SK-N-SH (cell line): ENCODE measurements at regions not wholly inside any gene's neighbourhood (a gene's known extent, or its start where the extent isn't known, plus 50 kb on each side); places are given as distances from the start of the nearest gene placed in this dataset.

Experiments
- CTCF ChIA-PET: fragments of 300-600, 350-600 bp; formaldehyde crosslinking; extraction: SDS; loops from one replicate; lab custom pipeline; 2021; lab: Yijun Ruan, JAX
- POLR2A ChIA-PET: fragments of 350-600 bp; sonication (Branson Sonifier 250); formaldehyde crosslinking; extraction: SDS; loops from one replicate; lab custom pipeline; 2020; ENCODE audit warnings: antibody characterized with exemption, inconsistent platforms; lab: Yijun Ruan, JAX
- DNase-seq: peaks from one replicate; pipeline ENCODE4 v3.0.0; 2012
- H2AFZ ChIP-seq: fragments of 200-600 bp; sonication (generic); 2 replicates; pipeline ENCODE4 v1.8.1; 2016; ENCODE audit warnings: antibody characterized with exemption, mild to moderate bottlenecking, low read depth
- H3F3A ChIP-seq: fragments of 200-600 bp; sonication (generic); replicated peaks from 2 replicates; pipeline ENCODE3; 2016; ENCODE audit warnings: antibody characterized with exemption, mild to moderate bottlenecking; ENCODE audit not compliant: insufficient read depth
- H3K27ac ChIP-seq, 2 experiments: fragments of 200-500 bp in 1 of 2; fragments of 200-600 bp in 1 of 2; sonication (Bioruptor generic) in 1 of 2; sonication (generic), shearing (Covaris generic) in 1 of 2; 2 replicates each; pipeline versions ENCODE4 v1.5.1 to v1.6.1; 2014 to 2016; ENCODE audit warnings: low read depth in 2 of 2, inconsistent platforms in 1 of 2, low read length in 1 of 2, mild to moderate bottlenecking in 1 of 2, mixed read lengths in 1 of 2
- H3K27me3 ChIP-seq: fragments of 200-600 bp; sonication (generic), shearing (Covaris generic); 2 replicates; pipeline ENCODE4 v1.6.1; 2016; ENCODE audit warnings: mixed run types; ENCODE audit not compliant: insufficient read depth
- H3K36me3 ChIP-seq, 2 experiments: fragments of 200-500 bp in 1 of 2; fragments of 200-600 bp in 1 of 2; sonication (Bioruptor generic) in 1 of 2; sonication (generic) in 1 of 2; replicated peaks in 1 of 2; 2 replicates each; pipeline versions ENCODE3 to v1.5.1; 2014 to 2016; ENCODE audit warnings: low read length in 1 of 2, mild to moderate bottlenecking in 1 of 2; ENCODE audit not compliant: insufficient read depth in 2 of 2, control insufficient read depth in 1 of 2
- H3K4me1 ChIP-seq, 2 experiments: fragments of 200-500 bp in 1 of 2; fragments of 200-600 bp in 1 of 2; sonication (Bioruptor generic) in 1 of 2; sonication (generic), shearing (Covaris generic) in 1 of 2; 2 replicates each; pipeline versions ENCODE4 v1.5.1 to v1.6.1; 2014 to 2016; ENCODE audit warnings: low read depth in 1 of 2, low read length in 1 of 2, mixed run types in 1 of 2; ENCODE audit not compliant: insufficient read depth in 2 of 2, control insufficient read depth in 1 of 2
- H3K4me2 ChIP-seq: fragments of 200-600 bp; sonication (generic), shearing (Covaris generic); 2 replicates; pipeline ENCODE4 v1.6.1; 2017; ENCODE audit warnings: mixed run types
- H3K4me3 ChIP-seq, 2 experiments: fragments of 200-500 bp in 1 of 2; fragments of 200-600 bp in 1 of 2; sonication (Bioruptor generic) in 1 of 2; sonication (generic), shearing (Covaris generic) in 1 of 2; 2 replicates each; pipeline versions ENCODE4 v1.5.1 to v1.8.1; 2014 to 2016; ENCODE audit warnings: low read depth in 2 of 2, inconsistent platforms in 1 of 2, low read length in 1 of 2, mild to moderate bottlenecking in 1 of 2, mixed read lengths in 1 of 2, moderate library complexity in 1 of 2
- H3K79me2 ChIP-seq: fragments of 200-600 bp; sonication (generic); 2 replicates; pipeline ENCODE4 v1.8.1; 2017; ENCODE audit warnings: mild to moderate bottlenecking; ENCODE audit not compliant: insufficient read depth
- H3K9ac ChIP-seq: fragments of 200-600 bp; sonication (generic); 2 replicates; pipeline ENCODE4 v1.6.1; 2017; ENCODE audit warnings: mixed run types
- H3K9me2 ChIP-seq: fragments of 200-600 bp; sonication (generic); 2 replicates; pipeline ENCODE4 v1.6.1; 2017; ENCODE audit warnings: mixed run types
- H3K9me3 ChIP-seq: fragments of 200-600 bp; sonication (generic); 2 replicates; pipeline ENCODE4 v1.6.1; 2017; ENCODE audit warnings: mixed run types, mild to moderate bottlenecking, moderate library complexity
- H4K20me1 ChIP-seq: fragments of 200-600 bp; sonication (generic); 2 replicates; pipeline ENCODE4 v1.6.1; 2017; ENCODE audit warnings: mild to moderate bottlenecking, mixed run types; ENCODE audit not compliant: insufficient read depth
- CHD2 ChIP-seq: fragments of 150-350 bp; IDR thresholded peaks from 2 replicates; pipeline ENCODE4 v1.6.1; 2018; ENCODE audit warnings: low read length; ENCODE audit not compliant: partially characterized antibody
- ELF1 ChIP-seq: IDR thresholded peaks from 2 replicates; pipeline ENCODE4 v1.4.0; 2012
- EP300 ChIP-seq, 2 experiments: IDR thresholded peaks; 2 replicates each; pipeline versions ENCODE4 v1.4.0 to v1.6.1; 2012; ENCODE audit warnings: borderline replicate concordance in 1 of 2, low read depth in 1 of 2, low read length in 1 of 2
- FOSL2 ChIP-seq: IDR thresholded peaks from 2 replicates; pipeline ENCODE4 v1.4.0; 2012; ENCODE audit warnings: low read depth, mild to moderate bottlenecking, moderate library complexity, borderline replicate concordance
- FOXJ3 ChIP-seq: sonication (generic); formaldehyde crosslinking; IDR thresholded peaks from 2 replicates; pipeline ENCODE4 v1.5.1; 2020; ENCODE audit warnings: mild to moderate bottlenecking, missing genetic modification reagents
- GATA2 ChIP-seq: sonication (generic); formaldehyde crosslinking; IDR thresholded peaks from 2 replicates; pipeline ENCODE4 v1.5.0; 2020; ENCODE audit warnings: mild to moderate bottlenecking, missing genetic modification reagents
- MEF2A ChIP-seq: IDR thresholded peaks from 2 replicates; pipeline ENCODE4 v1.4.0; 2012; ENCODE audit warnings: low read depth, borderline replicate concordance
- NFIC ChIP-seq: IDR thresholded peaks from 2 replicates; pipeline ENCODE4 v1.4.0; 2012; ENCODE audit warnings: borderline replicate concordance
- NRF1 ChIP-seq: IDR thresholded peaks from 2 replicates; pipeline ENCODE4 v1.6.1; 2012; ENCODE audit warnings: low read depth, mild to moderate bottlenecking, low read length
- POLR2AphosphoS5 ChIP-seq: IDR thresholded peaks from 2 replicates; pipeline ENCODE4 v1.6.1; 2012; ENCODE audit warnings: low read depth, low read length
- RAD21 ChIP-seq: IDR thresholded peaks from 2 replicates; pipeline ENCODE4 v1.6.1; 2012; ENCODE audit warnings: mild to moderate bottlenecking, low read length
- RCOR1 ChIP-seq: fragments of 150-350 bp; IDR thresholded peaks from 2 replicates; pipeline ENCODE4 v1.6.1; 2017; ENCODE audit warnings: antibody characterized with exemption, low read length
- RFX5 ChIP-seq: IDR thresholded peaks from 2 replicates; pipeline ENCODE4 v1.6.1; 2012; ENCODE audit warnings: mild to moderate bottlenecking, improper control_type of control experiment, low read length
- RXRA ChIP-seq: IDR thresholded peaks from 2 replicates; pipeline ENCODE4 v1.4.0; 2012; ENCODE audit warnings: low read depth, mild to moderate bottlenecking, borderline replicate concordance
- SIN3A ChIP-seq: IDR thresholded peaks from 2 replicates; pipeline ENCODE4 v1.6.1; 2012; ENCODE audit warnings: low read depth, mild to moderate bottlenecking, low read length, moderate library complexity, borderline replicate concordance
- SMC3 ChIP-seq: IDR thresholded peaks from 2 replicates; pipeline ENCODE4 v1.6.1; 2012; ENCODE audit warnings: low read depth, low read length, improper control_type of control experiment
- YY1 ChIP-seq: IDR thresholded peaks from 2 replicates; pipeline ENCODE4 v1.4.0; 2012; ENCODE audit warnings: low read depth, mild to moderate bottlenecking
- WGBS: methylation state at CpG from one replicate; pipeline ENCODE4 v1.1.6; 2017; ENCODE audit warnings: low lambda C conversion rate; 5-methylcytosine and 5-hydroxymethylcytosine counted together
- TF ChIP-seq, protein P1 (sequence below): IDR thresholded peaks from 2 replicates; pipeline ENCODE4 v1.4.0; 2012; ENCODE audit warnings: low read depth
- TF ChIP-seq, protein P2 (sequence below): IDR thresholded peaks from 2 replicates; pipeline ENCODE4 v1.4.0; 2012; ENCODE audit warnings: low read depth, borderline replicate concordance
- TF ChIP-seq, protein P3 (sequence below): fragments of 150-350 bp; IDR thresholded peaks from 2 replicates; pipeline ENCODE4 v1.6.1; 2016; ENCODE audit warnings: mild to moderate bottlenecking, low read depth, low read length
- TF ChIP-seq, protein P4 (sequence below): IDR thresholded peaks from 2 replicates; pipeline ENCODE4 v1.4.0; 2012; ENCODE audit warnings: low read depth, borderline replicate concordance
- TF ChIP-seq, protein P5 (sequence below): IDR thresholded peaks from 2 replicates; pipeline ENCODE4 v1.6.1; 2012; ENCODE audit warnings: mild to moderate bottlenecking, low read depth, low read length, moderate library complexity
- TF ChIP-seq, protein P6 (sequence below): fragments of 150-350 bp; IDR thresholded peaks from 2 replicates; pipeline ENCODE4 v1.6.1; 2017; ENCODE audit warnings: antibody characterized with exemption, low read length, low read depth, borderline replicate concordance

DNA sequence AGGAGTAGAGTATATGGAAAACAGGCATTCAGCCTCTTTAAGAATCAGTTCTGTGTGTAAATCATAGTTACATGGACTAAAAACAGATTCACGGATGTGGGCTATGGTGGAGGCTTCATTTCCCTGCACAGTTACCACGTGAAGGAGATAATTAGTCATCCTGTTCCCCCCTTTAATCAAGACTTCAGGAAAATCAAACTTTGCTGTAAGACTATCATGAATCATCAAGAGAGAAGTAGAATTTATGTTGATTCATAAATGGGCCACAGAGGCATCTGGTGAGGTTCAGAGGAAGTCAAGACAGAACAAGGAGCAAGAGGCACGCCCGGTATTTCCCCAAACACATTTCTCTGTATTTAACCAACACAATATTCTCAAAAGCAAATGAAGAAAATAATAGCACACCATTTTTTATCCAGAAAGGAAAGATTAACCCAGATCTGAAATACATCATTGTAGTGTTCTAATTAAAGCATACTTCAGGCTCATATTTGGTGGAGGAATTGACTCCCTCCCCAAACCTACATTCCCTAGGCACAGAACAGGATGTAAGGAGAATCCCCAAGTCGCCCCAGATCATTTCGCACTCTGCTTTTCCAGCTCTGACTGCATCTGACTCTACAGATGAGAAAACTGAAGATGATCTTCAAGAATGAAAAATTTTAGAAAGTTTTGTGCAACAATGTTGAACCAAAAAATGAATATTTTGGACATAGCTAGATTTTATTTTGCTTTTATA, 175.8 kb upstream of the GAS1 start:
- Histone ChIP-seq H3K79me2 (no peaks in the 10 kb centered on the region), H3K27me3 (no peaks in the 10 kb centered on the region), H3K4me3 (no peak overlapping the region; a peak in 1 of 4 replicates), H4K20me1 (no peaks in the 10 kb centered on the region), H3F3A (peaks cover 38% of the 10 kb centered on the region), H3K9me2 (no peaks in the 10 kb centered on the region), H3K27ac (peak overlapping the region; percentile 83 to 95; a peak in 3 of 4 replicates), H3K4me2 (peak overlapping the region; percentile 76), H3K4me1 (peaks cover 15 to 36% of the 10 kb centered on the region in 2 experiments), H3K9me3 (no peaks in the 10 kb centered on the region), H2AFZ (0 out of 2 replicates have a peak overlapping the region, but pooled peaks have one; percentile 4), H3K36me3 (no peaks in the 10 kb centered on the region), H3K9ac (peak overlapping the region; percentile 27; the same call in 1 of the 2 replicates)
- DNase-seq, result no peak
- CTCF ChIA-PET, result interaction anchor here (1.0 to 1.5 kb wide), 3 partner anchors 159 to 202 kb away, joined by 3 to 4 read pairs (median 3); no protein-coding TSS in a partner anchor
- WGBS, result 16% methylated on average over 6 of the region's 6 CpGs
- POLR2A ChIA-PET, result interaction anchor here (0.6 kb wide), 1 partner anchor 338 kb away, joined by 3 read pairs; no protein-coding TSS in a partner anchor
- TF ChIP-seq GATA2 (CRISPR knock-in tag), result no peak
- TF ChIP-seq SMC3, result peak; percentile 4; the same call in 1 of the 2 replicates
- TF ChIP-seq MEF2A, result peak; percentile 80
- TF ChIP-seq RCOR1, result no peak
- TF ChIP-seq RFX5, result no peak
- peak; percentile 90; the same call in 1 of the 2 replicates for TF ChIP-seq POLR2AphosphoS5
- TF ChIP-seq, protein P1, sequence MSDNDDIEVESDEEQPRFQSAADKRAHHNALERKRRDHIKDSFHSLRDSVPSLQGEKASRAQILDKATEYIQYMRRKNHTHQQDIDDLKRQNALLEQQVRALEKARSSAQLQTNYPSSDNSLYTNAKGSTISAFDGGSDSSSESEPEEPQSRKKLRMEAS, result peak; percentile 91
- TF ChIP-seq, protein P2, sequence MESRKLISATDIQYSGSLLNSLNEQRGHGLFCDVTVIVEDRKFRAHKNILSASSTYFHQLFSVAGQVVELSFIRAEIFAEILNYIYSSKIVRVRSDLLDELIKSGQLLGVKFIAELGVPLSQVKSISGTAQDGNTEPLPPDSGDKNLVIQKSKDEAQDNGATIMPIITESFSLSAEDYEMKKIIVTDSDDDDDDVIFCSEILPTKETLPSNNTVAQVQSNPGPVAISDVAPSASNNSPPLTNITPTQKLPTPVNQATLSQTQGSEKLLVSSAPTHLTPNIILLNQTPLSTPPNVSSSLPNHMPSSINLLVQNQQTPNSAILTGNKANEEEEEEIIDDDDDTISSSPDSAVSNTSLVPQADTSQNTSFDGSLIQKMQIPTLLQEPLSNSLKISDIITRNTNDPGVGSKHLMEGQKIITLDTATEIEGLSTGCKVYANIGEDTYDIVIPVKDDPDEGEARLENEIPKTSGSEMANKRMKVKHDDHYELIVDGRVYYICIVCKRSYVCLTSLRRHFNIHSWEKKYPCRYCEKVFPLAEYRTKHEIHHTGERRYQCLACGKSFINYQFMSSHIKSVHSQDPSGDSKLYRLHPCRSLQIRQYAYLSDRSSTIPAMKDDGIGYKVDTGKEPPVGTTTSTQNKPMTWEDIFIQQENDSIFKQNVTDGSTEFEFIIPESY, result 0 out of 2 replicates have a peak, but pooled peaks have one; percentile 51
- TF ChIP-seq NFIC, result peak; percentile 91; the same call in 1 of the 2 replicates
- TF ChIP-seq CHD2, result no peak
- peak; percentile 13; the same call in 1 of the 2 replicates for TF ChIP-seq RAD21
- TF ChIP-seq, protein P3, sequence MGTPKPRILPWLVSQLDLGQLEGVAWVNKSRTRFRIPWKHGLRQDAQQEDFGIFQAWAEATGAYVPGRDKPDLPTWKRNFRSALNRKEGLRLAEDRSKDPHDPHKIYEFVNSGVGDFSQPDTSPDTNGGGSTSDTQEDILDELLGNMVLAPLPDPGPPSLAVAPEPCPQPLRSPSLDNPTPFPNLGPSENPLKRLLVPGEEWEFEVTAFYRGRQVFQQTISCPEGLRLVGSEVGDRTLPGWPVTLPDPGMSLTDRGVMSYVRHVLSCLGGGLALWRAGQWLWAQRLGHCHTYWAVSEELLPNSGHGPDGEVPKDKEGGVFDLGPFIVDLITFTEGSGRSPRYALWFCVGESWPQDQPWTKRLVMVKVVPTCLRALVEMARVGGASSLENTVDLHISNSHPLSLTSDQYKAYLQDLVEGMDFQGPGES, result no peak
- peak; percentile 86 to 99 for TF ChIP-seq EP300 (IDR thresholded peaks at IDR 0.05; ENCODE audit: borderline replicate concordance in 1 of 2, low read depth in 1 of 2, low read length in 1 of 2)
- TF ChIP-seq, protein P4, sequence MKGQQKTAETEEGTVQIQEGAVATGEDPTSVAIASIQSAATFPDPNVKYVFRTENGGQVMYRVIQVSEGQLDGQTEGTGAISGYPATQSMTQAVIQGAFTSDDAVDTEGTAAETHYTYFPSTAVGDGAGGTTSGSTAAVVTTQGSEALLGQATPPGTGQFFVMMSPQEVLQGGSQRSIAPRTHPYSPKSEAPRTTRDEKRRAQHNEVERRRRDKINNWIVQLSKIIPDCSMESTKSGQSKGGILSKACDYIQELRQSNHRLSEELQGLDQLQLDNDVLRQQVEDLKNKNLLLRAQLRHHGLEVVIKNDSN, result peak; percentile 83
- TF ChIP-seq RXRA, result peak; percentile 92
- peak; percentile 31; the same call in 1 of the 2 replicates for TF ChIP-seq ELF1
- TF ChIP-seq, protein P5, sequence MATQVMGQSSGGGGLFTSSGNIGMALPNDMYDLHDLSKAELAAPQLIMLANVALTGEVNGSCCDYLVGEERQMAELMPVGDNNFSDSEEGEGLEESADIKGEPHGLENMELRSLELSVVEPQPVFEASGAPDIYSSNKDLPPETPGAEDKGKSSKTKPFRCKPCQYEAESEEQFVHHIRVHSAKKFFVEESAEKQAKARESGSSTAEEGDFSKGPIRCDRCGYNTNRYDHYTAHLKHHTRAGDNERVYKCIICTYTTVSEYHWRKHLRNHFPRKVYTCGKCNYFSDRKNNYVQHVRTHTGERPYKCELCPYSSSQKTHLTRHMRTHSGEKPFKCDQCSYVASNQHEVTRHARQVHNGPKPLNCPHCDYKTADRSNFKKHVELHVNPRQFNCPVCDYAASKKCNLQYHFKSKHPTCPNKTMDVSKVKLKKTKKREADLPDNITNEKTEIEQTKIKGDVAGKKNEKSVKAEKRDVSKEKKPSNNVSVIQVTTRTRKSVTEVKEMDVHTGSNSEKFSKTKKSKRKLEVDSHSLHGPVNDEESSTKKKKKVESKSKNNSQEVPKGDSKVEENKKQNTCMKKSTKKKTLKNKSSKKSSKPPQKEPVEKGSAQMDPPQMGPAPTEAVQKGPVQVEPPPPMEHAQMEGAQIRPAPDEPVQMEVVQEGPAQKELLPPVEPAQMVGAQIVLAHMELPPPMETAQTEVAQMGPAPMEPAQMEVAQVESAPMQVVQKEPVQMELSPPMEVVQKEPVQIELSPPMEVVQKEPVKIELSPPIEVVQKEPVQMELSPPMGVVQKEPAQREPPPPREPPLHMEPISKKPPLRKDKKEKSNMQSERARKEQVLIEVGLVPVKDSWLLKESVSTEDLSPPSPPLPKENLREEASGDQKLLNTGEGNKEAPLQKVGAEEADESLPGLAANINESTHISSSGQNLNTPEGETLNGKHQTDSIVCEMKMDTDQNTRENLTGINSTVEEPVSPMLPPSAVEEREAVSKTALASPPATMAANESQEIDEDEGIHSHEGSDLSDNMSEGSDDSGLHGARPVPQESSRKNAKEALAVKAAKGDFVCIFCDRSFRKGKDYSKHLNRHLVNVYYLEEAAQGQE, result peak; percentile 46; the same call in 1 of the 2 replicates
- TF ChIP-seq, protein P6, sequence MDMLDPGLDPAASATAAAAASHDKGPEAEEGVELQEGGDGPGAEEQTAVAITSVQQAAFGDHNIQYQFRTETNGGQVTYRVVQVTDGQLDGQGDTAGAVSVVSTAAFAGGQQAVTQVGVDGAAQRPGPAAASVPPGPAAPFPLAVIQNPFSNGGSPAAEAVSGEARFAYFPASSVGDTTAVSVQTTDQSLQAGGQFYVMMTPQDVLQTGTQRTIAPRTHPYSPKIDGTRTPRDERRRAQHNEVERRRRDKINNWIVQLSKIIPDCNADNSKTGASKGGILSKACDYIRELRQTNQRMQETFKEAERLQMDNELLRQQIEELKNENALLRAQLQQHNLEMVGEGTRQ, result peak; percentile 26; the same call in 1 of the 2 replicates
- peak; percentile 89 for TF ChIP-seq SIN3A
- no peak for TF ChIP-seq FOXJ3 (CRISPR knock-in tag)
- peak; percentile 39; the same call in 1 of the 2 replicates for TF ChIP-seq YY1
- no peak for TF ChIP-seq NRF1
- TF ChIP-seq FOSL2, result peak; percentile 98
